ENCODE measurements at regions not wholly inside any gene's neighbourhood (a gene's known extent, or its start where the extent isn't known, plus 50 kb on each side); places are given as distances from the start of the nearest gene placed in this dataset.

- no peaks in the 10 kb centered on the region for H3K9me3 ChIP-seq
- no peak overlapping the region for H3K4me3 ChIP-seq
- no peaks in the 10 kb centered on the region for H3K4me1 ChIP-seq (replicated peaks)
- H3K27ac ChIP-seq, result no peak overlapping the region
- TF ChIP-seq POLR2AphosphoS5 (IDR thresholded peaks at IDR 0.05) (no peak), CTCF (IDR thresholded peaks at IDR 0.05) (no peak), POLR2A (IDR thresholded peaks at IDR 0.05) (no peak)
- intact Hi-C loops (cut with DNase I), result no loop called here
- DNase-seq (ENCODE audit: low spot score), result no peak
- H3K27me3 ChIP-seq (replicated peaks; ENCODE audit: insufficient read depth), result no peaks in the 10 kb centered on the region
- WGBS, result 0% methylated on average over 1 of the region's 1 CpG
- H3K36me3 ChIP-seq, result no peaks in the 10 kb centered on the region
These were observed 133.6 kb downstream of the ALDH8A1 start for GRCh38 chr6:134816300-134816699.

- H3K9me3 ChIP-seq, result no peaks in the 10 kb centered on the region
- H3K27me3 ChIP-seq (replicated peaks; ENCODE audit: insufficient read depth), result no peaks in the 10 kb centered on the region
- no peak overlapping the region for H3K4me3 ChIP-seq
- WGBS, result 93% methylated on average over 4 of the region's 4 CpGs
- intact Hi-C loops (cut with DNase I), result no loop called here
- no peaks in the 10 kb centered on the region for H3K4me1 ChIP-seq (replicated peaks)
- TF ChIP-seq CTCF (IDR thresholded peaks at IDR 0.05) (no peak), POLR2AphosphoS5 (IDR thresholded peaks at IDR 0.05) (no peak), POLR2A (IDR thresholded peaks at IDR 0.05) (no peak)
- no peak for DNase-seq (ENCODE audit: low spot score)
- no peak overlapping the region for H3K27ac ChIP-seq
- no peaks in the 10 kb centered on the region for H3K36me3 ChIP-seq
These were observed 135.7 kb downstream of the ALDH8A1 start for GRCh38 chr6:134814076-134814695.

- H3K4me3 ChIP-seq, result no peak overlapping the region
- no peaks in the 10 kb centered on the region for H3K27me3 ChIP-seq (replicated peaks; ENCODE audit: insufficient read depth)
- H3K4me1 ChIP-seq (replicated peaks), result no peaks in the 10 kb centered on the region
- no peaks in the 10 kb centered on the region for H3K9me3 ChIP-seq
- DNase-seq (ENCODE audit: low spot score), result no peak
- no peak overlapping the region for H3K27ac ChIP-seq
- TF ChIP-seq POLR2A (IDR thresholded peaks at IDR 0.05), result no peak
- no peak for TF ChIP-seq POLR2AphosphoS5 (IDR thresholded peaks at IDR 0.05)
- WGBS, result 92% methylated on average over 2 of the region's 2 CpGs
- no peaks in the 10 kb centered on the region for H3K36me3 ChIP-seq
- intact Hi-C loops (cut with DNase I), result no loop called here
These were observed 136.8 kb downstream of the ALDH8A1 start for GRCh38 chr6:134813146-134813545.

- H3K27me3 ChIP-seq (replicated peaks; ENCODE audit: insufficient read depth), result no peaks in the 10 kb centered on the region
- no peaks in the 10 kb centered on the region for H3K4me1 ChIP-seq (replicated peaks)
- no peaks in the 10 kb centered on the region for H3K9me3 ChIP-seq
- no peaks in the 10 kb centered on the region for H3K36me3 ChIP-seq
- no peak for DNase-seq (ENCODE audit: low spot score)
- intact Hi-C loops (cut with DNase I), result no loop called here
- H3K27ac ChIP-seq, result no peak overlapping the region
- 70% methylated on average over 2 of the region's 2 CpGs for WGBS
- H3K4me3 ChIP-seq, result no peak overlapping the region
- TF ChIP-seq POLR2AphosphoS5 (IDR thresholded peaks at IDR 0.05) (no peak), POLR2A (IDR thresholded peaks at IDR 0.05) (no peak), CTCF (IDR thresholded peaks at IDR 0.05) (no peak)
These were observed 139.5 kb downstream of the ALDH8A1 start for GRCh38 chr6:134810402-134810801.

- 78% methylated on average over 4 of the region's 4 CpGs for WGBS
- no peaks in the 10 kb centered on the region for H3K36me3 ChIP-seq
- H3K27me3 ChIP-seq (replicated peaks; ENCODE audit: insufficient read depth), result no peaks in the 10 kb centered on the region
- H3K4me1 ChIP-seq (replicated peaks), result no peaks in the 10 kb centered on the region
- no peak for DNase-seq (ENCODE audit: low spot score)
- H3K4me3 ChIP-seq, result no peak overlapping the region
- TF ChIP-seq POLR2A (IDR thresholded peaks at IDR 0.05) (no peak), CTCF (IDR thresholded peaks at IDR 0.05) (no peak), POLR2AphosphoS5 (IDR thresholded peaks at IDR 0.05) (no peak)
- no peak overlapping the region for H3K27ac ChIP-seq
- intact Hi-C loops (cut with DNase I), result no loop called here
- H3K9me3 ChIP-seq, result no peaks in the 10 kb centered on the region
These were observed 140.8 kb downstream of the ALDH8A1 start for GRCh38 chr6:134809130-134809529.

Data from prostate gland (tissue), 2 donors.